PFSK-1 (cell line): ENCODE measurements at regions not wholly inside any gene's neighbourhood (a gene's known extent, or its start where the extent isn't known, plus 50 kb on each side); places are given as distances from the start of the nearest gene placed in this dataset.

ENCODE experiments used
- FOXP2 ChIP-seq: optimal IDR thresholded peaks from 2 replicates; pipeline ENCODE3; 2011; ENCODE audit warnings: borderline replicate concordance, control low read depth, inconsistent platforms; ENCODE audit not compliant: insufficient read depth; ENCODE audit errors: extremely low read length, extremely low read depth
- POLR2AphosphoS5 ChIP-seq: IDR thresholded peaks from 2 replicates; pipeline ENCODE4 v1.6.1; 2012; ENCODE audit warnings: low read depth, mild to moderate bottlenecking, control low read depth, low read length, moderate library complexity
- SIN3A ChIP-seq: IDR thresholded peaks from 2 replicates; pipeline ENCODE4 v1.6.1; 2012; ENCODE audit warnings: mild to moderate bottlenecking, low read length, moderate library complexity, borderline replicate concordance; ENCODE audit not compliant: insufficient read depth
- TAF1 ChIP-seq: IDR thresholded peaks from 2 replicates; pipeline ENCODE4 v1.6.1; 2012; ENCODE audit warnings: low read length, control low read depth, borderline replicate concordance; ENCODE audit not compliant: insufficient read depth
- TF ChIP-seq, protein P1 (sequence below), 2 experiments: IDR thresholded peaks; 2 replicates each; pipeline versions ENCODE4 v1.6.1 to v1.8.0; 2011 to 2012; ENCODE audit warnings: low read depth in 2 of 2, low read length in 2 of 2, control low read depth in 1 of 2, inconsistent platforms in 1 of 2, mild to moderate bottlenecking in 1 of 2, moderate library complexity in 1 of 2; ENCODE audit not compliant: insufficient read depth in 1 of 2

DNA sequence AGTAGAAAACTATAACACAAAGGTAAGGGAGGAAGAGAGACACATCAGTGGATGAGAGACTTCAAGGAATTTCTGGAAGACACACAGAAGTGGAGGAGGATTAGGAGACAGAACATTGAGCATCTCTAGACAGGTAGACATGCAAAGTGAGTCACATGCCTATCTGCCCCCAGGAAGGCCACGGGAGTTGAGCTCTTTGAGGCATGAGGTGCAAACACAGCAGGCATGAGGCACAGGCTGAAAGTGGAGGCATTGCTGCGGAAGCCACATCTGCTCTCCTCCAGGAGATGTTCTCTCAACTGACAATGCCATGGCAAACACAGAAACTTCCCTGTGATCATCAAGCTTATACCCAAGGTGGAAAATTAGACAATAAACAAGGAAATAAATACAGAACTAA lies 481.6 kb upstream of the MYT1L start:
- TF ChIP-seq, protein P1, sequence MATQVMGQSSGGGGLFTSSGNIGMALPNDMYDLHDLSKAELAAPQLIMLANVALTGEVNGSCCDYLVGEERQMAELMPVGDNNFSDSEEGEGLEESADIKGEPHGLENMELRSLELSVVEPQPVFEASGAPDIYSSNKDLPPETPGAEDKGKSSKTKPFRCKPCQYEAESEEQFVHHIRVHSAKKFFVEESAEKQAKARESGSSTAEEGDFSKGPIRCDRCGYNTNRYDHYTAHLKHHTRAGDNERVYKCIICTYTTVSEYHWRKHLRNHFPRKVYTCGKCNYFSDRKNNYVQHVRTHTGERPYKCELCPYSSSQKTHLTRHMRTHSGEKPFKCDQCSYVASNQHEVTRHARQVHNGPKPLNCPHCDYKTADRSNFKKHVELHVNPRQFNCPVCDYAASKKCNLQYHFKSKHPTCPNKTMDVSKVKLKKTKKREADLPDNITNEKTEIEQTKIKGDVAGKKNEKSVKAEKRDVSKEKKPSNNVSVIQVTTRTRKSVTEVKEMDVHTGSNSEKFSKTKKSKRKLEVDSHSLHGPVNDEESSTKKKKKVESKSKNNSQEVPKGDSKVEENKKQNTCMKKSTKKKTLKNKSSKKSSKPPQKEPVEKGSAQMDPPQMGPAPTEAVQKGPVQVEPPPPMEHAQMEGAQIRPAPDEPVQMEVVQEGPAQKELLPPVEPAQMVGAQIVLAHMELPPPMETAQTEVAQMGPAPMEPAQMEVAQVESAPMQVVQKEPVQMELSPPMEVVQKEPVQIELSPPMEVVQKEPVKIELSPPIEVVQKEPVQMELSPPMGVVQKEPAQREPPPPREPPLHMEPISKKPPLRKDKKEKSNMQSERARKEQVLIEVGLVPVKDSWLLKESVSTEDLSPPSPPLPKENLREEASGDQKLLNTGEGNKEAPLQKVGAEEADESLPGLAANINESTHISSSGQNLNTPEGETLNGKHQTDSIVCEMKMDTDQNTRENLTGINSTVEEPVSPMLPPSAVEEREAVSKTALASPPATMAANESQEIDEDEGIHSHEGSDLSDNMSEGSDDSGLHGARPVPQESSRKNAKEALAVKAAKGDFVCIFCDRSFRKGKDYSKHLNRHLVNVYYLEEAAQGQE (IDR thresholded peaks at IDR 0.05; ENCODE audit: insufficient read depth in 1 of 2, low read depth in 2 of 2, low read length in 2 of 2) = no peak
- no peak for TF ChIP-seq SIN3A
- TF ChIP-seq TAF1 = no peak
- TF ChIP-seq FOXP2 = no peak
- TF ChIP-seq POLR2AphosphoS5 = no peak

GRCh38 chr2:2812117-2812516 lies 481.0 kb upstream of the MYT1L start:
- TF ChIP-seq, protein P1 (IDR thresholded peaks at IDR 0.05; ENCODE audit: insufficient read depth in 1 of 2, low read depth in 2 of 2, low read length in 2 of 2) = no peak
- TF ChIP-seq SIN3A (no peak), TAF1 (no peak), POLR2AphosphoS5 (no peak), FOXP2 (no peak)

- TF ChIP-seq, protein P1 (IDR thresholded peaks at IDR 0.05; ENCODE audit: insufficient read depth in 1 of 2, low read depth in 2 of 2, low read length in 2 of 2) = no peak
- TF ChIP-seq TAF1 = no peak
- TF ChIP-seq POLR2AphosphoS5 = no peak
Measured at GRCh38 chr2:2810504-2810903, 479.4 kb upstream of the MYT1L start.

- no peak for TF ChIP-seq POLR2AphosphoS5
- TF ChIP-seq TAF1 = no peak
- no peak for TF ChIP-seq SIN3A
- TF ChIP-seq, protein P1 (IDR thresholded peaks at IDR 0.05; ENCODE audit: insufficient read depth in 1 of 2, low read depth in 2 of 2, low read length in 2 of 2) = no peak
- no peak for TF ChIP-seq FOXP2
Measured at GRCh38 chr2:2809771-2810170, 478.7 kb upstream of the MYT1L start.

- no peak for TF ChIP-seq SIN3A
- TF ChIP-seq FOXP2 = no peak
- no peak for TF ChIP-seq POLR2AphosphoS5
- TF ChIP-seq, protein P1 (IDR thresholded peaks at IDR 0.05; ENCODE audit: insufficient read depth in 1 of 2, low read depth in 2 of 2, low read length in 2 of 2) = no peak
- TF ChIP-seq TAF1 = no peak
Measured at GRCh38 chr2:2808551-2809058, 477.5 kb upstream of the MYT1L start.
